ENCODE measurements at regions not wholly inside any gene's neighbourhood (a gene's known extent, or its start where the extent isn't known, plus 50 kb on each side); places are given as distances from the start of the nearest gene placed in this dataset.

- Mint-ChIP-seq H3K4me3 (no peak overlapping the region), H3K36me3 (ENCODE audit: low read depth) (no peaks in the 10 kb centered on the region), H3K4me1 (ENCODE audit: low read depth) (no peaks in the 10 kb centered on the region), H3K27ac (no peak overlapping the region), H3K27me3 (no peaks in the 10 kb centered on the region), H3K9me3 (peaks cover 11% of the 10 kb centered on the region)
- intact Hi-C loops (cut with micrococcal nuclease): no loop called here
Observed at GRCh38 chr1:87530042-87530807, 201.5 kb downstream of the LMO4 start.

- Mint-ChIP-seq H3K27me3 (no peaks in the 10 kb centered on the region), H3K9me3 (no peaks in the 10 kb centered on the region), H3K36me3 (ENCODE audit: low read depth) (no peaks in the 10 kb centered on the region), H3K27ac (no peak overlapping the region), H3K4me3 (no peak overlapping the region), H3K4me1 (ENCODE audit: low read depth) (no peaks in the 10 kb centered on the region)
- intact Hi-C loops (cut with micrococcal nuclease): no loop called here
Observed at GRCh38 chr1:87535551-87535950, 206.9 kb downstream of the LMO4 start.

- no peak overlapping the region for H3K27ac Mint-ChIP-seq
- H3K4me3 Mint-ChIP-seq: no peak overlapping the region
- intact Hi-C loops (cut with micrococcal nuclease): no loop called here
- peaks cover 26% of the 10 kb centered on the region for H3K9me3 Mint-ChIP-seq
- H3K27me3 Mint-ChIP-seq: no peaks in the 10 kb centered on the region
- H3K4me1 Mint-ChIP-seq (ENCODE audit: low read depth): no peaks in the 10 kb centered on the region
- no peaks in the 10 kb centered on the region for H3K36me3 Mint-ChIP-seq (ENCODE audit: low read depth)
Observed at GRCh38 chr1:87539147-87539546, 210.5 kb downstream of the LMO4 start.

DNA sequence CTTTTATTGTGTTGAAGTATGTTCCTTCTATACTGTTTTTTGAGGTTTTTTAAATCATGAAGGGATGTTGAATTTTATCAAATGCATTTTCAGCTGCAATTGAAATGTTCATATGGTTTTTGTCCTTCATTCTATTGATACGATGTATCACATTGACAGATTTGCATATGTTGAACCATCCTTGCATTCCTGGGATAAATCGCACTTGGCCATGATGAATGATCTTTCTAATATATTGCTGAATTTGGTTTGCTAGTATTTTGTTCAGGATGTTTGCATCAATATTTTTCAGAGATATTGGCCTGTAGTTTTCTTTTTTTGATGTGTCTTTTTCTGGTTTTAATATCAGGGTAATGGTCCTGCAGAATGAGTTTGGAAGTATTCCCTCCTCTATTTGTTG is 214.0 kb downstream of the LMO4 start:
- Mint-ChIP-seq H3K4me3 (no peak overlapping the region), H3K9me3 (peaks cover 59% of the 10 kb centered on the region), H3K36me3 (ENCODE audit: low read depth) (no peaks in the 10 kb centered on the region), H3K4me1 (ENCODE audit: low read depth) (no peaks in the 10 kb centered on the region), H3K27me3 (no peaks in the 10 kb centered on the region), H3K27ac (no peak overlapping the region)
- intact Hi-C loops (cut with micrococcal nuclease): no loop called here

- Mint-ChIP-seq H3K36me3 (ENCODE audit: low read depth) (no peaks in the 10 kb centered on the region), H3K27me3 (no peaks in the 10 kb centered on the region), H3K9me3 (peaks cover 27% of the 10 kb centered on the region), H3K4me3 (no peak overlapping the region), H3K4me1 (ENCODE audit: low read depth) (no peaks in the 10 kb centered on the region), H3K27ac (no peak overlapping the region)
- intact Hi-C loops (cut with micrococcal nuclease): no loop called here
Observed at GRCh38 chr1:87549738-87550137, 221.1 kb downstream of the LMO4 start.

- Mint-ChIP-seq H3K9me3 (no peaks in the 10 kb centered on the region), H3K4me3 (no peak overlapping the region), H3K27ac (no peak overlapping the region), H3K4me1 (ENCODE audit: low read depth) (no peaks in the 10 kb centered on the region), H3K27me3 (no peaks in the 10 kb centered on the region), H3K36me3 (ENCODE audit: low read depth) (no peaks in the 10 kb centered on the region)
- intact Hi-C loops (cut with micrococcal nuclease): no loop called here
Observed at GRCh38 chr1:87553511-87553910, 224.8 kb downstream of the LMO4 start.

DNA sequence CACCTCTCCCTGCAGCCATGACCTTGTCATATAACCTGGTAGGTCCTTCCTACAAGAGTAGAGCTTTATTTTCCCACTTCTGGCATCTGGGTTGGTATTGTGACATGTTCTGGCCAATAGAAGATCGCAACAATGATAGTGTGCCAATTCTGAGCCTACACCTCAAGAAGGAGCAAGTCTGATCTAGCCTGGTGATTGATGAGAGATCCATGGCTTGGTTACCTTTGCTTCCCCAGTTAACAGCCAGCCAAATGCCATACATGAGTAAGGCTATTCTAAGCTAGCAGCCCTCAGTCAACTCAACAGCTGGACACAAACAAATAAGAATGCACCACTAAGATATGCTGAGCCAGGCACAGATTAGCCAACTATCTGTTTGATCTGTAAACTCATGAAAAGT is 226.7 kb downstream of the LMO4 start:
- H3K36me3 Mint-ChIP-seq (ENCODE audit: low read depth): no peaks in the 10 kb centered on the region
- intact Hi-C loops (cut with micrococcal nuclease): no loop called here
- no peak overlapping the region for H3K4me3 Mint-ChIP-seq
- H3K9me3 Mint-ChIP-seq: no peaks in the 10 kb centered on the region
- no peak overlapping the region for H3K27ac Mint-ChIP-seq
- H3K27me3 Mint-ChIP-seq: no peaks in the 10 kb centered on the region
- no peaks in the 10 kb centered on the region for H3K4me1 Mint-ChIP-seq (ENCODE audit: low read depth)

DNA sequence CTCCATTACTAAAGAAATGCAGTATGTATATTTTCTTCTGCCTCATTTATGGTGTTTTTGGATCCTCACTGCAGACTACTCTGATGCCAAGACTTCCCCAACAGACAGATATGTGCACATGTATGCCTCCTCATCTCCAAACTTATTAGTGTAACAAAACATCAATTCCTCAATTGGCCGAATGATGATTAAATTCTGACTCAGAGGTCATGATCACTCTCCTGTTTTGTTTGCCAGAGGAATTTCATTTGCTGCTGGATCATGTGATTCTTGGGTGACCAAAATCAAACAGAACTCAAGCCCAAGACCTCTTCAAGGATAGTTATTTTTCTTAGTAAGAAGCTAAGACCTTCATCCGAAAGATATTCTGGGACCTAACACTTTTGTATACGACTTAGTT is 227.6 kb downstream of the LMO4 start:
- no peak overlapping the region for H3K27ac Mint-ChIP-seq
- no peaks in the 10 kb centered on the region for H3K36me3 Mint-ChIP-seq (ENCODE audit: low read depth)
- H3K4me1 Mint-ChIP-seq (ENCODE audit: low read depth): no peaks in the 10 kb centered on the region
- H3K4me3 Mint-ChIP-seq: no peak overlapping the region
- no peaks in the 10 kb centered on the region for H3K9me3 Mint-ChIP-seq
- no peaks in the 10 kb centered on the region for H3K27me3 Mint-ChIP-seq
- intact Hi-C loops (cut with micrococcal nuclease): no loop called here

DNA sequence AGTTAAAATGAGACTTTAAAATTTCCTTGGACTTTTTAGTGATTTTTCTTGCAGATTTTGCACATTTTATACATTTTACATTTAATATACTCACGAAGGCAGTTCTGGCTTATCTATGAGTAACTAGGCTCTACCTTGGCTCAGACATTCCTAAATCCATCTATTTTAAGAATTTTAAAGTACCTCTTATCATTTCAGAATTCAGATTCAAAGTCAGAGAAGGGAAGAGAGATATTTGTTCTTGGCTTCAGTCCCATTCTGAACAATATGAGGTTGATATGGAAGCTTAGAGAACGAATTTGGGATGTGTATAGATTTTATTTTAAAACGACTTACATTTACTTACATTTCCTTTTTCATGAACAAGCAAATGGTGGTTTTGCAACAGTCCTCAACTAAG is 230.2 kb downstream of the LMO4 start:
- Mint-ChIP-seq H3K9me3 (no peaks in the 10 kb centered on the region), H3K36me3 (ENCODE audit: low read depth) (no peaks in the 10 kb centered on the region), H3K4me3 (no peak overlapping the region), H3K27me3 (no peaks in the 10 kb centered on the region), H3K27ac (no peak overlapping the region), H3K4me1 (ENCODE audit: low read depth) (no peaks in the 10 kb centered on the region)
- intact Hi-C loops (cut with micrococcal nuclease): no loop called here

- no peaks in the 10 kb centered on the region for H3K9me3 Mint-ChIP-seq
- no peaks in the 10 kb centered on the region for H3K4me1 Mint-ChIP-seq (ENCODE audit: low read depth)
- no peak overlapping the region for H3K4me3 Mint-ChIP-seq
- no peak overlapping the region for H3K27ac Mint-ChIP-seq
- intact Hi-C loops (cut with micrococcal nuclease): no loop called here
- H3K27me3 Mint-ChIP-seq: no peaks in the 10 kb centered on the region
- H3K36me3 Mint-ChIP-seq (ENCODE audit: low read depth): no peaks in the 10 kb centered on the region
Observed at GRCh38 chr1:87560137-87560536, 231.5 kb downstream of the LMO4 start.

GRCh38 chr1:87560601-87561360 is 232.1 kb downstream of the LMO4 start:
- H3K27me3 Mint-ChIP-seq: no peaks in the 10 kb centered on the region
- H3K4me3 Mint-ChIP-seq: no peak overlapping the region
- intact Hi-C loops (cut with micrococcal nuclease): no loop called here
- no peaks in the 10 kb centered on the region for H3K4me1 Mint-ChIP-seq (ENCODE audit: low read depth)
- no peak overlapping the region for H3K27ac Mint-ChIP-seq
- H3K36me3 Mint-ChIP-seq (ENCODE audit: low read depth): no peaks in the 10 kb centered on the region
- no peaks in the 10 kb centered on the region for H3K9me3 Mint-ChIP-seq

DNA sequence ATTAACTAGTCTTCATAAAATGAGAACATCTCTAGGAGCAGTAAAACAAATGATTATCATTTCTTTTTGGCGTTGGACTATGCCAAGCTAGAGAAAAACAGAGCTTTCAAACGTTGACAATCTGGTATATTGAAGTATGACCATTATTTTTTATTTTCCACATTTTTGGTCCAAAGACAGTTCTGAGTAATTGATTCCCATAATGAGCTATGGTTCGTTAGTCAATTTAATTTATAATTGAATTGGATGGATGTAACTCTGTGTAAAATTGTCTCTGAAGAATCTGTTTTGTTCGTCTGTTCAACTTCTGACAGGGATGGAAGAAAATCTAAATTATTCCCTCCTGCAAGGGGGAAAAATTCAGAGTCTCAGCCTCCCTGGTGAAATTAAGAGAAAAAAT is 234.5 kb downstream of the LMO4 start:
- Mint-ChIP-seq H3K4me3 (no peak overlapping the region), H3K9me3 (no peaks in the 10 kb centered on the region), H3K4me1 (ENCODE audit: low read depth) (no peaks in the 10 kb centered on the region), H3K36me3 (ENCODE audit: low read depth) (no peaks in the 10 kb centered on the region), H3K27ac (no peak overlapping the region), H3K27me3 (no peaks in the 10 kb centered on the region)
- intact Hi-C loops (cut with micrococcal nuclease): no loop called here

GRCh38 chr1:87565861-87566260 is 237.2 kb downstream of the LMO4 start:
- H3K36me3 Mint-ChIP-seq (ENCODE audit: low read depth): no peaks in the 10 kb centered on the region

DNA sequence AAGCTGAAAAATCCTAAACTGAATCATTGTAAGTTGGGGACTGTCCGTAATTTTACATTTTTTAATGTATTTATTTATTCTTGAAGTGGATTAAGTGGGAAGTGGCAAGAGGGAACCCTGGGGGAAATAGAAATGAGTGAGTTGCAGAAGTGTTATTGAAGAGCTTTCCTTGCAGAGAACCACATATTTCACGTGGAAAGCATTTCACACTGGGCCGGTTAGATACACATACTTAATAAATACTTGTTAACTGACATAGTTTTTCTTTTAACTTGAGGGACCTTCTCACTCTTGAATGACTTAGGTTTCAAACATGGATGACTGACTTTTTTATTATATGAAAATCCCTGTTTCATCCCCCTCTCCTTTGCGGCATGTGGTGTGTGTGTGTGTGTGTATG is 239.3 kb downstream of the LMO4 start:
- no peaks in the 10 kb centered on the region for H3K4me1 Mint-ChIP-seq (ENCODE audit: low read depth)
- intact Hi-C loops (cut with micrococcal nuclease): no loop called here
- H3K27ac Mint-ChIP-seq: no peak overlapping the region
- H3K27me3 Mint-ChIP-seq: no peaks in the 10 kb centered on the region
- H3K4me3 Mint-ChIP-seq: no peak overlapping the region
- H3K9me3 Mint-ChIP-seq: no peaks in the 10 kb centered on the region
- H3K36me3 Mint-ChIP-seq (ENCODE audit: low read depth): no peaks in the 10 kb centered on the region

More at GRCh38 chr1:87565861-87566260, 237.2 kb downstream of the LMO4 start:
- no peaks in the 10 kb centered on the region for H3K4me1 Mint-ChIP-seq (ENCODE audit: low read depth)
- no peaks in the 10 kb centered on the region for H3K27me3 Mint-ChIP-seq
- intact Hi-C loops (cut with micrococcal nuclease): no loop called here
- H3K9me3 Mint-ChIP-seq: no peaks in the 10 kb centered on the region
- H3K4me3 Mint-ChIP-seq: no peak overlapping the region
- no peak overlapping the region for H3K27ac Mint-ChIP-seq

GRCh38 chr1:87568911-87569310 is 240.2 kb downstream of the LMO4 start:
- Mint-ChIP-seq H3K27ac (no peak overlapping the region), H3K27me3 (no peaks in the 10 kb centered on the region), H3K9me3 (no peaks in the 10 kb centered on the region), H3K36me3 (ENCODE audit: low read depth) (no peaks in the 10 kb centered on the region), H3K4me3 (no peak overlapping the region), H3K4me1 (ENCODE audit: low read depth) (no peaks in the 10 kb centered on the region)
- intact Hi-C loops (cut with micrococcal nuclease): no loop called here

Measured in dendritic cell treated with granulocyte-macrophage colony-stimulating factor and Interleukin-4, amounts not matched to agents 40 ng/mL and 50 ng/mL, for 4 days (primary cell).